Left ventricle myocardium inferior (tissue), 1 donor: ENCODE measurements at regions not wholly inside any gene's neighbourhood (a gene's known extent, or its start where the extent isn't known, plus 50 kb on each side); places are given as distances from the start of the nearest gene placed in this dataset.

Experiments used
- DNase-seq: peaks from one replicate; pipeline ENCODE4 v3.0.0-alpha.2; 2020
- H3K27ac ChIP-seq: fragments of 200-600 bp; replicated peaks from 2 replicates; pipeline ENCODE4 v1.8.0; 2021
- H3K27me3 ChIP-seq: fragments of 200-600 bp; 2 replicates; pipeline ENCODE4 v1.8.0; 2021; ENCODE audit warnings: low read depth
- H3K36me3 ChIP-seq: fragments of 200-600 bp; 2 replicates; pipeline ENCODE4 v1.8.0; 2021
- H3K4me1 ChIP-seq: fragments of 200-600 bp; 2 replicates; pipeline ENCODE4 v1.8.0; 2021
- H3K4me3 ChIP-seq: fragments of 200-600 bp; 2 replicates; pipeline ENCODE4 v1.8.0; 2021; ENCODE audit warnings: mild to moderate bottlenecking, moderate library complexity
- H3K9me3 ChIP-seq: fragments of 200-600 bp; replicated peaks from 2 replicates; pipeline ENCODE4 v1.8.0; 2021
- intact Hi-C: fragments of 100-400 bp; cut with micrococcal nuclease; formaldehyde crosslinking; loops from one replicate; pipeline ENCODE4 v1.11.0; 2022
- TF ChIP-seq, protein P1 (sequence below): fragments of 200-600 bp; IDR thresholded peaks from 2 replicates; pipeline ENCODE4 v1.8.0; 2021; ENCODE audit warnings: antibody characterized with exemption, mild to moderate bottlenecking, borderline replicate concordance
- donor health status: DM: no; HTN: yes; CAD: no; lungs with severe emphysema.

DNA sequence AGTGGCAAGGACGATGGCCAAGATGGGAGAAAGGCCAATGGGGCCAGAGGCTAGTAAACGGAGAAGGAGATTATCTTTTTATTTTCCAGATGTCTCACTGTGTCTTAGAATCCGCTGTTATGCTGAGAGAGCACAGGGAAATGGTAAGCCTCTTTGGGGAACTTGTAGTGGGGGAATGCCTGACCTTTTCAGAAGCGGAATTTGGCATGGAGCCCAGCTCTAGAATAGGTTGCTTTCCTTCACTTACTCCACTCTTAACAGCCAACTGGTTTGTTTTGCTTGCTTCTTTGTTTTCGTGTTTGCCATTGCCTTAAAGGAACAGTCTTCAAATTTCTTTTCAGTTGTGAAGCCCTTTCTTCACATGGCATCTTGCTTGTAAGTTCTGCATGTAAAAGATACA lies 316.2 kb upstream of the THRB start:
- H3K4me3 ChIP-seq, result no peak overlapping the region
- no peak overlapping the region for H3K27ac ChIP-seq
- H3K9me3 ChIP-seq, result peaks cover 4% of the 10 kb centered on the region
- intact Hi-C loops, result no loop called here
- TF ChIP-seq, protein P1, sequence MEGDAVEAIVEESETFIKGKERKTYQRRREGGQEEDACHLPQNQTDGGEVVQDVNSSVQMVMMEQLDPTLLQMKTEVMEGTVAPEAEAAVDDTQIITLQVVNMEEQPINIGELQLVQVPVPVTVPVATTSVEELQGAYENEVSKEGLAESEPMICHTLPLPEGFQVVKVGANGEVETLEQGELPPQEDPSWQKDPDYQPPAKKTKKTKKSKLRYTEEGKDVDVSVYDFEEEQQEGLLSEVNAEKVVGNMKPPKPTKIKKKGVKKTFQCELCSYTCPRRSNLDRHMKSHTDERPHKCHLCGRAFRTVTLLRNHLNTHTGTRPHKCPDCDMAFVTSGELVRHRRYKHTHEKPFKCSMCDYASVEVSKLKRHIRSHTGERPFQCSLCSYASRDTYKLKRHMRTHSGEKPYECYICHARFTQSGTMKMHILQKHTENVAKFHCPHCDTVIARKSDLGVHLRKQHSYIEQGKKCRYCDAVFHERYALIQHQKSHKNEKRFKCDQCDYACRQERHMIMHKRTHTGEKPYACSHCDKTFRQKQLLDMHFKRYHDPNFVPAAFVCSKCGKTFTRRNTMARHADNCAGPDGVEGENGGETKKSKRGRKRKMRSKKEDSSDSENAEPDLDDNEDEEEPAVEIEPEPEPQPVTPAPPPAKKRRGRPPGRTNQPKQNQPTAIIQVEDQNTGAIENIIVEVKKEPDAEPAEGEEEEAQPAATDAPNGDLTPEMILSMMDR, result no peak
- no peaks in the 10 kb centered on the region for H3K27me3 ChIP-seq
- DNase-seq, result no peak
- H3K36me3 ChIP-seq, result no peaks in the 10 kb centered on the region
- H3K4me1 ChIP-seq, result no peaks in the 10 kb centered on the region

DNA sequence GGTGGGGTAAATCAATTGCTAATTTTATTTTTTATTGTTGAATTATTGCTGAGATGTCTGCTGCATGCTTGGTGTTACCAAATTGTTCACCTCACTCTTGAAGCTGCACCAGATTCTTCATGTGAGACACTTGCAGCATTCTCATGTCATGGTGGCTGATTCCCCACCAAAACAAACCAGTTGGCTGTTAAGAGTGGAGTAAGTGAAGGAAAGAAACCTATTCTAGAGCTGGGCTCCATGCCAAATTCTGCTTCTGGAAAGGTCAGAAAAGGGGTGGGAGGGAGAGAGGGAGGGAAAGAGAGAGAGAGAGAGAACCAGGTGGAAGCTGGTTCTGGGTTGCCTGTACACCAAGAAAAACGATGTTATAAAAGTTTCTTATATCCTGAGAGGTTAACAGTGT lies 317.5 kb upstream of the THRB start:
- Histone ChIP-seq H3K4me1 (no peaks in the 10 kb centered on the region), H3K36me3 (no peaks in the 10 kb centered on the region), H3K27ac (no peak overlapping the region), H3K27me3 (no peaks in the 10 kb centered on the region), H3K4me3 (no peak overlapping the region), H3K9me3 (peaks cover 4% of the 10 kb centered on the region)
- DNase-seq, result no peak
- intact Hi-C loops, result no loop called here
- TF ChIP-seq, protein P1, result no peak

DNA sequence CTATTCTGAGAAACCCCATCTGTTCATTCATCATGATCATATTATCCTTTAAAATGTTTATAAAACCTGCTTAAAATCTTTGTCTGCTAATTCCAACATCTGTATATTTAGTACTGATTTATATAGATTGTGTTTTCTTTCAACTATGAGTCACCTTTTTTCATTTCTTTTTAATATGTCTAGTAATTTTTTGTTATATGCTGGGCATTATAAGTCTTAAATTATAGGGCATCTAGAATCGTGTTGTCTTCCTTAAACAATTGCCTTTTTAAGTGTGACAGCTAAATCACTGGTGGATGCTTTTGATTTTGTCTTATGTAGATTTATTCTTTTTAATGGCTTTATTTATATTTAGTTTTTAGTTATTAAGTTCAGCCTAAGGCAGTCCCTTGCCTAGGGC lies 323.4 kb upstream of the THRB start:
- no peak for DNase-seq
- TF ChIP-seq, protein P1, result no peak
- H3K4me1 ChIP-seq, result no peaks in the 10 kb centered on the region
- H3K9me3 ChIP-seq, result peaks cover 17% of the 10 kb centered on the region
- H3K36me3 ChIP-seq, result no peaks in the 10 kb centered on the region
- intact Hi-C loops, result no loop called here
- no peaks in the 10 kb centered on the region for H3K27me3 ChIP-seq
- H3K27ac ChIP-seq, result no peak overlapping the region
- no peak overlapping the region for H3K4me3 ChIP-seq

DNA sequence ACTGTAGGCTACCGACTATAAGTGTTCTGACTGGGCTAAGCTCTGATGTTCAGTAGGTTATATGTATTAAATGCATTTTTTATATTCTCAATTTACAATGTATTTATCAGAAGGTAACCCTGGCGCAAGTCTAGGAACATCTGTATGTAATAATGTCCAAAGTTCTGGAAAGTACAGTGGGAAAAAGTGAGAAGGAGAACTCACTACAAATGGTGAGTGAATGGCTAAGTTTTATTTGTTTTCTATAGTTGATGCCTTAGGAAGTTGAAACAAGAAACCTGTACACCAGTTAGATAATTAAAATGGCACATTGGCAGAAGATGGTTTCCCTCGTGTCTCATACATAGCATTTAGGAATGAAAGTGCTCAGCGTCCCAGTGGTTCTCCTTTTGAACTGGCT lies 333.4 kb upstream of the THRB start:
- Histone ChIP-seq H3K9me3 (no peaks in the 10 kb centered on the region), H3K27ac (no peak overlapping the region), H3K36me3 (no peaks in the 10 kb centered on the region), H3K4me3 (no peak overlapping the region), H3K27me3 (peaks cover 66% of the 10 kb centered on the region), H3K4me1 (peaks cover 18% of the 10 kb centered on the region)
- intact Hi-C loops, result no loop called here
- no peak for DNase-seq
- TF ChIP-seq, protein P1, result no peak

DNA sequence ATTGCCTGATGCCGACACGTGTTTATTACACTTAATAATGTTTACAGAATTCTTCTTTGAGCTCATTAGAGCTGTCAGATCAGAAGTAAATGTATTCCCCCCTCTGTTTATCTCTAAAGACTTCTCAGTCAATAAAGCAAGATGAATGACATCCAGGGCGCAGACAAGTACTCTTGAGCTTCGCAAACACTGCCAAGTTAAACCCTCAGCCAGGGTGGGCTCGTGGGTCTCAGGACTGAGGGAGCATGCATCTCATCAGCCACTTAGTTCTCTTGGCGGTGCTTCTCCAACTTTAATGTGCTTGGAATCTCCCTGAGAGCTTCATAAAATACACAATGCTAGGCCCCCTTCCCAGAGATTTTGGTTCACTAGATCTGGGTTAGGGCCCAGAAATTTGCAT lies 333.9 kb upstream of the THRB start:
- DNase-seq, result no peak
- H3K9me3 ChIP-seq, result no peaks in the 10 kb centered on the region
- H3K4me1 ChIP-seq, result peaks cover 18% of the 10 kb centered on the region
- intact Hi-C loops, result no loop called here
- H3K36me3 ChIP-seq, result no peaks in the 10 kb centered on the region
- TF ChIP-seq, protein P1, result no peak
- H3K27ac ChIP-seq, result no peak overlapping the region
- peaks cover 66% of the 10 kb centered on the region for H3K27me3 ChIP-seq
- H3K4me3 ChIP-seq, result peak overlapping the region; percentile 69
